MM.1S (cell line): ENCODE measurements at regions not wholly inside any gene's neighbourhood (a gene's known extent, or its start where the extent isn't known, plus 50 kb on each side); places are given as distances from the start of the nearest gene placed in this dataset.

Source experiments
- EZH2phosphoT487 ChIP-seq: fragments of 300-600 bp; sonication (generic); IDR thresholded peaks from 2 replicates; pipeline ENCODE4 v1.6.1; 2018; ENCODE audit warnings: antibody characterized with exemption, low read length
- TF ChIP-seq, protein P1 (sequence below): fragments of 300-600 bp; sonication (generic); IDR thresholded peaks from 2 replicates; pipeline ENCODE4 v1.5.1; 2016; ENCODE audit warnings: antibody characterized with exemption, low read length, mixed read lengths

DNA sequence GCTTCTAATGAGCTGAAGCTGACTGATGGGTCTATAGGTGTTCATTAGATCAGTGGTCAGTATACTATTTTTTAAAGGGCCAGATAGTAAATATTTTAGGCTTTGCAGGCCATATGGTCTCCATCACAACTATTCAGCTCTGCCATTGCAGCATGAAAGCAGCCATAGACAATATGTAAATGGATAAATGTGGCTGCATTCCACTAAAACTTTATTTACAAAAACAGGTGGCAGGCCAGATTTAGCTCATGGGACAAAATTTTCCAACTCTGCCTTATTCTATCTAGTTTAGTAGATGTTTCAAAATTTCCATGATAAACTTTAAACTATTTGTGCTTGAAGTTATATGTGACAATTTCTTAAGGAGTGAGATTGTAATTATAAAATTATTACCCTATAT, 339.3 kb downstream of the ABCC12 start:
- no peak for TF ChIP-seq EZH2phosphoT487
- TF ChIP-seq, protein P1, sequence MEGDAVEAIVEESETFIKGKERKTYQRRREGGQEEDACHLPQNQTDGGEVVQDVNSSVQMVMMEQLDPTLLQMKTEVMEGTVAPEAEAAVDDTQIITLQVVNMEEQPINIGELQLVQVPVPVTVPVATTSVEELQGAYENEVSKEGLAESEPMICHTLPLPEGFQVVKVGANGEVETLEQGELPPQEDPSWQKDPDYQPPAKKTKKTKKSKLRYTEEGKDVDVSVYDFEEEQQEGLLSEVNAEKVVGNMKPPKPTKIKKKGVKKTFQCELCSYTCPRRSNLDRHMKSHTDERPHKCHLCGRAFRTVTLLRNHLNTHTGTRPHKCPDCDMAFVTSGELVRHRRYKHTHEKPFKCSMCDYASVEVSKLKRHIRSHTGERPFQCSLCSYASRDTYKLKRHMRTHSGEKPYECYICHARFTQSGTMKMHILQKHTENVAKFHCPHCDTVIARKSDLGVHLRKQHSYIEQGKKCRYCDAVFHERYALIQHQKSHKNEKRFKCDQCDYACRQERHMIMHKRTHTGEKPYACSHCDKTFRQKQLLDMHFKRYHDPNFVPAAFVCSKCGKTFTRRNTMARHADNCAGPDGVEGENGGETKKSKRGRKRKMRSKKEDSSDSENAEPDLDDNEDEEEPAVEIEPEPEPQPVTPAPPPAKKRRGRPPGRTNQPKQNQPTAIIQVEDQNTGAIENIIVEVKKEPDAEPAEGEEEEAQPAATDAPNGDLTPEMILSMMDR: no peak
